ENCODE measurements at regions not wholly inside any gene's neighbourhood (a gene's known extent, or its start where the extent isn't known, plus 50 kb on each side); places are given as distances from the start of the nearest gene placed in this dataset.
A peak's percentile ranks its signal among the peaks of the same experiment; 100 is the strongest.

DNA sequence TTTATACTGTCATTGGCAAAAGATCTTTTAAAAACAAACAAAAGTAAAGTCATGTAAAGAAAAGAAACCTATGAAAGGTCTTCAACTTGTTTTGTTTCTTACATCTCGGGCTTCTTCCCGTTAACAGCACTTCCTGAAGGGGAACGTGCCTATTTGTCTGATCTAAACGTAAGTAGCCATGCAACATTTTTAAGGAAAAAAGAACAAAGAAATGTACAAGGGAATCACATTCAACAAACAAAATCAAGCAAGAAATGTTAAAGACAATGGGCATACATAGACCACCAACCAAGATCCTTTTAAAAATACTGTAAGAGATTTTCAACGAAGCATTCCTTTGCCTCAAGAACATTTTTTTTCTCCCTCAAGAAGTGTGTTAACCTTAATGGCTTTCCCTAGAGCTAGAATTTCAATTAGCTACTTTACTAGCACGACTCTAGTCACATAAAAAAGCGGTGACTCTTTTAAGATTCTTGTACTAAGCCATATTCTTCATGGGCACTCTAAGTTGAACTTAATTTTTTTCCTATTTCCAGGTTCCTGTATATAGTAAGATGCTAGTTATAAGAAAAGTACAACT is 112.0 kb upstream of the TTC29 start:
- Histone ChIP-seq H3K27me3 (replicated peaks; ENCODE audit: insufficient read depth) (no peaks in the 10 kb centered on the region), H3K9me3 (no peaks in the 10 kb centered on the region), H3K36me3 (no peaks in the 10 kb centered on the region), H3K4me1 (replicated peaks) (no peaks in the 10 kb centered on the region), H3K27ac (no peak overlapping the region), H3K4me3 (peak overlapping the region in 1 of 2 donors; percentile 10)
- WGBS: 15% methylated on average over 7 of the region's 7 CpGs
- intact Hi-C loops (cut with DNase I): no loop called here
- TF ChIP-seq POLR2A (IDR thresholded peaks at IDR 0.05): no peak
- TF ChIP-seq, protein P1, sequence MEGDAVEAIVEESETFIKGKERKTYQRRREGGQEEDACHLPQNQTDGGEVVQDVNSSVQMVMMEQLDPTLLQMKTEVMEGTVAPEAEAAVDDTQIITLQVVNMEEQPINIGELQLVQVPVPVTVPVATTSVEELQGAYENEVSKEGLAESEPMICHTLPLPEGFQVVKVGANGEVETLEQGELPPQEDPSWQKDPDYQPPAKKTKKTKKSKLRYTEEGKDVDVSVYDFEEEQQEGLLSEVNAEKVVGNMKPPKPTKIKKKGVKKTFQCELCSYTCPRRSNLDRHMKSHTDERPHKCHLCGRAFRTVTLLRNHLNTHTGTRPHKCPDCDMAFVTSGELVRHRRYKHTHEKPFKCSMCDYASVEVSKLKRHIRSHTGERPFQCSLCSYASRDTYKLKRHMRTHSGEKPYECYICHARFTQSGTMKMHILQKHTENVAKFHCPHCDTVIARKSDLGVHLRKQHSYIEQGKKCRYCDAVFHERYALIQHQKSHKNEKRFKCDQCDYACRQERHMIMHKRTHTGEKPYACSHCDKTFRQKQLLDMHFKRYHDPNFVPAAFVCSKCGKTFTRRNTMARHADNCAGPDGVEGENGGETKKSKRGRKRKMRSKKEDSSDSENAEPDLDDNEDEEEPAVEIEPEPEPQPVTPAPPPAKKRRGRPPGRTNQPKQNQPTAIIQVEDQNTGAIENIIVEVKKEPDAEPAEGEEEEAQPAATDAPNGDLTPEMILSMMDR (IDR thresholded peaks at IDR 0.05): no peak
- TF ChIP-seq POLR2AphosphoS5 (IDR thresholded peaks at IDR 0.05): no peak
- no peak for DNase-seq (ENCODE audit: low spot score)

DNA sequence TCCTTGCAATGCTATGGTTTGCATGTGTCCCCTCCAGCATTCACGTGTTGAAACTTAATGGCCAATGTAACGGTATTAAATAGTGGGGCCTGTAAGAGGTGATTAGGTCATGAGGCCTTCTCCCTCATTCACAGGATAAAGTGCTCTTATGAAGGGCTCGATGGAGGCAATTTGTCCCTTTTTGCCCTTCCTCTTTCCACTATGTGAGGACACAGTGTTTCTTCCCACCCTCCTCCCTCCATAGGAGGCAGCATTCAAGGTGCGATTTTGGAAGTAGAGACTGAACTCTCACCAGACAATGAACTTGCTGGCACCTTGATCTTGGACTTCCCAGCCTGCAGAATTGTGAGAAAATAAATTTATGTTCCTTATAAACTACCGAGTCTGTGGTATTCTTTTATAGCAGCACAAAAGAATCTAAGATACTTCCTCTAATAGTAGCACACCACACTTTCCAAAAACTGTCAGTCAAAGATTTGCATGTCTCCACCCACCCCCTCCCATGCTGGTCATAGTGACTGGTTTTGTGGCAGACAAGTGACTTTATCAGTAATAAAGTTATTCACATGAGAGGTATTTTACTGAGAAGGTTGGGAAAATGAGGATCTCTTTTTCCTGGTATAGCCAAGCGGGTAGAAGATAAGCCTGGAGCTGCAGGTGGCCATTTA is 113.5 kb upstream of the TTC29 start:
- H3K36me3 ChIP-seq: no peaks in the 10 kb centered on the region
- no peaks in the 10 kb centered on the region for H3K27me3 ChIP-seq (replicated peaks; ENCODE audit: insufficient read depth)
- H3K4me3 ChIP-seq: no peak overlapping the region
- H3K27ac ChIP-seq: no peak overlapping the region
- TF ChIP-seq POLR2A (IDR thresholded peaks at IDR 0.05): no peak
- TF ChIP-seq, protein P1 (IDR thresholded peaks at IDR 0.05): no peak
- no peak for TF ChIP-seq POLR2AphosphoS5 (IDR thresholded peaks at IDR 0.05)
- no peaks in the 10 kb centered on the region for H3K4me1 ChIP-seq (replicated peaks)
- intact Hi-C loops (cut with DNase I): no loop called here
- WGBS: 89% methylated on average over 6 of the region's 6 CpGs
- H3K9me3 ChIP-seq: no peaks in the 10 kb centered on the region
- DNase-seq (ENCODE audit: low spot score): no peak

DNA sequence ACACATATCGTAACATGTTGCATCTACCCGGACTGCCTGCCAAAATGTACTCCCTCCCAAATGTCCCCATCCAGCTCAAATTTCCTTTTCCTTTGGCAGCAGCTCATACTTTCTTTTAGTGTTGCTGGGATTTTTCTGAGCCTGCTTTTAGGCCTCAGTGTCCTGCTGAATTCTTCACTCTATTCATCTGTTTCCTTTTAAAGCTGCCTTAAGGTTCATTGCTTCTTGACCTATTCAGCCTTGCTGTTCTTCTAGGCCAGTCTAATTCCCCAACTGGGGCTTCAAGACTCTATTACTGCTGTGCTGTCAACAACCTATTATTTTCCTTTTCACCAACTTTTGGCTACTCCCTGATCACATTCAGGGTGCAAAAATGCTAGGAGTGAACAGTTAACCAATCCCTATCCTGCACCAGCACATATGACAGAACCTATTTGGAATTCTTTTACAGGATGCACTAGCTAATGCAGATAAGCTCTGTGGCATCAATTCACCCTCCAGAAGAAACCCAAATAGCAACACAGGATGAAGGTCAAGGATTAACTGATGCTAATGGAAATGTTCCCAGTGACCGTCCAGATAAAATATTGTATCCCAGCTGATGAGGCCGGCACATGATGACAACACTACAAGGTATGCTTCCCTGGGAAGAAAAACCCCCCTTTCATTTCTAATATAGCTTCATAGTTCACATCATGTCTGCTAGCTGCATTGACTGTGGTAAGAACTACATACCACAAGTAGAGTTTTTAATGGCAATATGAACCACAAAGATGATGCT is 114.7 kb upstream of the TTC29 start:
- Histone ChIP-seq H3K4me1 (replicated peaks) (no peaks in the 10 kb centered on the region), H3K27me3 (replicated peaks; ENCODE audit: insufficient read depth) (no peaks in the 10 kb centered on the region), H3K9me3 (no peaks in the 10 kb centered on the region), H3K27ac (no peak overlapping the region), H3K36me3 (no peaks in the 10 kb centered on the region), H3K4me3 (no peak overlapping the region)
- intact Hi-C loops (cut with DNase I): no loop called here
- WGBS: 57% methylated on average over 4 of the region's 4 CpGs
- TF ChIP-seq POLR2A (IDR thresholded peaks at IDR 0.05) (no peak), POLR2AphosphoS5 (IDR thresholded peaks at IDR 0.05) (no peak)
- TF ChIP-seq, protein P1 (IDR thresholded peaks at IDR 0.05): no peak
- DNase-seq (ENCODE audit: low spot score): no peak

DNA sequence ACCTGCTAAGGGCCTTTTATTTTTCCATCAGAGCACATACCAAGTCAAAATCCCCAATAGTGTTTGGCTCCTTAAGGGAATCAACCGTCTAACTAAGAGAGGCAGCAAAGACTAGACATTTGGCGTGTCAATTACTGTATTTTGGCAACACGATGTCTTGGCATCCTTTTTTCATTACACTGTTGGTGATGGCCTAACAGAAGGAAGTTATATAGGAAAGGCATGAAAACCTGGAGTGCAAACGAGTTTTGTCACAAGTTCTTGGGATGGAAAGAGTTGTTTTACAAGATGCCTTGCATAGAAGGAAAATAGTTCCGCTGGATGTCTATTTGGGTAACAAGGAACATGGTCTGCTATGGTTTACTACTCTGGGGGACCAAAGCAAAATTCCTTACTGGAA is 119.2 kb upstream of the TTC29 start:
- H3K4me1 ChIP-seq (replicated peaks): no peaks in the 10 kb centered on the region
- H3K27ac ChIP-seq: no peak overlapping the region
- no peaks in the 10 kb centered on the region for H3K9me3 ChIP-seq
- H3K27me3 ChIP-seq (replicated peaks; ENCODE audit: insufficient read depth): no peaks in the 10 kb centered on the region
- H3K4me3 ChIP-seq: no peak overlapping the region
- TF ChIP-seq, protein P1 (IDR thresholded peaks at IDR 0.05): no peak
- no peak for TF ChIP-seq POLR2AphosphoS5 (IDR thresholded peaks at IDR 0.05)
- TF ChIP-seq POLR2A (IDR thresholded peaks at IDR 0.05): no peak
- intact Hi-C loops (cut with DNase I): no loop called here
- no peaks in the 10 kb centered on the region for H3K36me3 ChIP-seq
- DNase-seq (ENCODE audit: low spot score): no peak
- 77% methylated on average over 5 of the region's 5 CpGs for WGBS

All from prostate gland (tissue), 2 donors.